ENCODE measurements at regions not wholly inside any gene's neighbourhood (a gene's known extent, or its start where the extent isn't known, plus 50 kb on each side); places are given as distances from the start of the nearest gene placed in this dataset.
A peak's percentile ranks its signal among the peaks of the same experiment; 100 is the strongest.

- DNase-seq, result peak; percentile 25
These were observed 61.5 kb downstream of the TBXT start for GRCh38 chr6:166106076-166106686.

- DNase-seq, result no peak
These were observed 62.1 kb downstream of the TBXT start for GRCh38 chr6:166105341-166106075.

GRCh38 chr6:166104872-166105271, 62.8 kb downstream of the TBXT start:
- no peak for DNase-seq

- no peak for DNase-seq
These were observed 63.5 kb downstream of the TBXT start for GRCh38 chr6:166104107-166104506.

- DNase-seq, result no peak
These were observed 65.7 kb downstream of the TBXT start for GRCh38 chr6:166101819-166102419.

GRCh38 chr6:166097914-166098522, 69.6 kb downstream of the TBXT start:
- no peak for DNase-seq

GRCh38 chr6:166087852-166088251, 79.8 kb downstream of the TBXT start:
- DNase-seq, result no peak

GRCh38 chr6:166087246-166087645, 80.4 kb downstream of the TBXT start:
- DNase-seq, result no peak

GRCh38 chr6:166085500-166085899, 82.2 kb downstream of the TBXT start:
- DNase-seq, result no peak

- DNase-seq, result no peak
These were observed 82.7 kb downstream of the TBXT start for GRCh38 chr6:166084951-166085350.

- no peak for DNase-seq
These were observed 87.8 kb downstream of the TBXT start for GRCh38 chr6:166079841-166080240.

GRCh38 chr6:166078294-166078693, 89.4 kb downstream of the TBXT start:
- no peak for DNase-seq

- DNase-seq, result no peak
These were observed 91.0 kb downstream of the TBXT start for GRCh38 chr6:166076625-166077024.

GRCh38 chr6:166075925-166076324, 91.7 kb downstream of the TBXT start:
- DNase-seq, result no peak

GRCh38 chr6:166075186-166075585, 92.5 kb downstream of the TBXT start:
- no peak for DNase-seq

GRCh38 chr6:166073082-166073481, 94.6 kb downstream of the TBXT start:
- DNase-seq, result no peak

- no peak for DNase-seq
These were observed 98.9 kb downstream of the TBXT start for GRCh38 chr6:166068768-166069167.

- DNase-seq, result no peak
These were observed 109.4 kb downstream of the TBXT start for GRCh38 chr6:166058064-166058739.

GRCh38 chr6:166057431-166057830, 110.2 kb downstream of the TBXT start:
- DNase-seq, result no peak

- no peak for DNase-seq
These were observed 111.0 kb downstream of the TBXT start for GRCh38 chr6:166056637-166057036.

GRCh38 chr6:166055801-166056200, 111.8 kb downstream of the TBXT start:
- DNase-seq, result no peak

- no peak for DNase-seq
These were observed 114.8 kb downstream of the TBXT start for GRCh38 chr6:166052837-166053236.

GRCh38 chr6:166050559-166050958, 117.1 kb downstream of the TBXT start:
- DNase-seq, result no peak

Measured in NCI-H2029 (cell line).